NT2/D1 (cell line): ENCODE measurements at regions not wholly inside any gene's neighbourhood (a gene's known extent, or its start where the extent isn't known, plus 50 kb on each side); places are given as distances from the start of the nearest gene placed in this dataset.
A peak's percentile ranks its signal among the peaks of the same experiment; 100 is the strongest.

Experiments used
- DNase-seq: peaks from one replicate; pipeline ENCODE4 v3.0.0-alpha.2; 2011; ENCODE audit warnings: low read depth, low spot score
- H3K27me3 ChIP-seq: 2 replicates; pipeline ENCODE4 v1.6.0; 2011; ENCODE audit warnings: mild to moderate bottlenecking; ENCODE audit not compliant: insufficient read length, insufficient read depth
- H3K36me3 ChIP-seq: 2 replicates; pipeline ENCODE4 v1.6.1; 2011; ENCODE audit warnings: mild to moderate bottlenecking, low read length, mixed read lengths; ENCODE audit not compliant: insufficient read depth, insufficient read length
- H3K4me1 ChIP-seq: 2 replicates; pipeline ENCODE4 v1.5.1; 2011; ENCODE audit not compliant: insufficient read depth, insufficient read length
- H3K4me3 ChIP-seq: 2 replicates; pipeline ENCODE4 v1.5.1; 2011; ENCODE audit warnings: low read depth; ENCODE audit not compliant: insufficient read length
- H3K9ac ChIP-seq: 2 replicates; pipeline ENCODE4 v1.6.0; 2011; ENCODE audit warnings: low read depth; ENCODE audit not compliant: insufficient read length
- H3K9me3 ChIP-seq: 2 replicates; pipeline ENCODE4 v1.5.1; 2011; ENCODE audit warnings: mild to moderate bottlenecking, low read length; ENCODE audit not compliant: insufficient read depth
- SUZ12 ChIP-seq: IDR thresholded peaks from 2 replicates; pipeline ENCODE4 v1.6.1; 2011; ENCODE audit not compliant: insufficient read length, insufficient read depth; ENCODE audit errors: extremely low read depth
- YY1 ChIP-seq: IDR thresholded peaks from 2 replicates; pipeline ENCODE4 v1.6.1; 2011; ENCODE audit not compliant: insufficient read length, insufficient read depth
- ZNF274 ChIP-seq: IDR thresholded peaks from 2 replicates; pipeline ENCODE4 v1.6.1; 2011; ENCODE audit warnings: mild to moderate bottlenecking, low read depth, low read length

DNA sequence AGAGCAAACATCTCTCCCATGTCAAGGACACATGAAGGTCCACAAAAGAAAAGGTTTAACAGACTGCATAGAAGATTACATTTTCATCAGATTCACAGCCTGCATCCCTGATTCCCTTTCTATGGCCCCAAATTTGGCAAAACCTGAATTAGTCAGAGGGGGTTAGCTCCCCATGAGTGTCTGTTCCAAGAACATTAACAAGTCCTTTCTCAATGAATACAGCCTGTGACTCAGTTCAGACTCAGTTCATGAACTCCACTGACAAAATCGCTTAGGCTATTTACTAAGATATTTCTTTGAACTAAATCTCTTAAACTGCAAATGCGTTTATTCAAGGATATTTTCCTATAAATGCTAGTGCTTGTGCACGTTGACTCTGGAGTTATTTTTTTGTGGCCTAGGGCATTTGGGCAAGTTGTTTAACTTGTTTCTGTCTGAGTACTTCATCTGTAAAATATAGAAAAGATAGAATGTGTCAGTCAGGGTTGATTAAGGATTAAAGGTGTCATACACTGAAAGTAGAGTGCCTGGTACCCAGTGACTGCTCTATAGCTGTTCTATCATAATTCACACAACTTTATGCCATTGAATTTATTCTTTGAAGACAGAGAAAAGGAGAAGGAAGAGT is 422.6 kb downstream of the HTR1B start:
- Histone ChIP-seq H3K4me3 (no peak overlapping the region), H3K27me3 (no peaks in the 10 kb centered on the region), H3K9me3 (no peaks in the 10 kb centered on the region; the same call in 1 of the 2 replicates), H3K36me3 (no peaks in the 10 kb centered on the region), H3K9ac (no peak overlapping the region), H3K4me1 (no peaks in the 10 kb centered on the region)
- TF ChIP-seq YY1: no peak
- no peak for TF ChIP-seq ZNF274
- no peak for TF ChIP-seq SUZ12
- no peak for DNase-seq

DNA sequence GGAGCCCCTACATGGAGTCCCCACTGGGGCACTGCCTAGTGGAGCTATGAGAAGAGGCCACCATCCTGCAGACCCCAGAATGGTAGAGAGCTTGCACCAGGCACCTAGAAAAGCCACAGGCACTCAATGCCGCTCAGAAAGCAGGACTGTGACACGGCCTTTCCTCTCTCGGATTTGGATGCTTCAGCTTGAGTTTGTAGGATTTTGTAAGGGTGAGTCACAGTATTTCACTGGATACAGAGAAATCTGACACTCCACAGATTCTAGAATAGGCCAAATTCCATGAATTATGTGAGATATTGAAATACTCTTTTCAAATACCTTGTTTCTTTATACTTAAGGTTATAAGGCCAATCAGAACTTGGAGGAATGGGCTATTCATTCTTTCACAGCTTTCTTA is 424.5 kb downstream of the HTR1B start:
- no peaks in the 10 kb centered on the region; the same call in 1 of the 2 replicates for H3K9me3 ChIP-seq
- no peak overlapping the region for H3K4me3 ChIP-seq
- H3K4me1 ChIP-seq: no peaks in the 10 kb centered on the region
- no peaks in the 10 kb centered on the region for H3K36me3 ChIP-seq
- H3K9ac ChIP-seq: no peak overlapping the region
- TF ChIP-seq ZNF274 (no peak), SUZ12 (no peak), YY1 (no peak)
- DNase-seq: no peak
- H3K27me3 ChIP-seq: no peaks in the 10 kb centered on the region

DNA sequence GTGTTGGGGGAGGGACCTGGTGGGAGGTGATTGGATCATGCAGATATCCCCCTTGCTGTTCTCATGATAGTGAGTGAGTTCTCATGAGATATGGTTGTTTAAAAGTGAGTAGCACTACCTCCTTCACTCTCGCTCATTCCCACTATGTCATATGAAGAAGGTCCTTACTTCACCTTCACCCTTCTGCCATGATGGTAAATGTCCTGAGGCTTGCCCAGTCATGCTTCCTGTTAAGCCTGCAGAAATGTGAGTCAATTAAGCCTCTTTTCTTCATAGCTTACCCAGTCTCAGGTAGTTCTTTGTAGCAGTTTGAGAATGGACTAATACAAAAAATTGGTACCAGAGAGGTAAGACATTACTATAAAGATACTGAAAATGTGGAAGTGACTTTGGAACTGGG is 425.9 kb downstream of the HTR1B start:
- no peak for DNase-seq
- TF ChIP-seq ZNF274 (no peak), SUZ12 (no peak), YY1 (no peak)
- Histone ChIP-seq H3K36me3 (no peaks in the 10 kb centered on the region), H3K9ac (no peak overlapping the region), H3K4me1 (no peaks in the 10 kb centered on the region), H3K4me3 (no peak overlapping the region), H3K9me3 (no peaks in the 10 kb centered on the region; the same call in 1 of the 2 replicates), H3K27me3 (no peaks in the 10 kb centered on the region)

DNA sequence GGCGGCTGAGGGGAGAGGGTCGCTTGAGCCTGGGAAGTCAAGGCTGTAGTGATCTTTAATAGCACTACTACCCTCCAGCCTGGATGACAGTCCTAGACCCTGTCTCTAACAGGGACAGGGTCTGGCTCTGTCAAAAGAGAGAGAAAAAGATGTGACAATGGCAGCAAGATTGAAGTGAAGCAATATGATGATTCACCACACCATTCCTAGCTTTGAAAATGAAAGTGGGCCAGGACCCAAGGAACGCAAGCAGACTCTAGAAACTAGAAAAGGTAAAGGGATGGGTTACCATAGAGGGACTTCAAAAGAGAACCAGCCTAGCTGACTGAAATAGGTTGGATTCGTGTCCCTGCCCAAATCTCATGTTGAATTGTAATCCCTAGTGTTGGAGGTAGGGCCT is 426.9 kb downstream of the HTR1B start:
- no peaks in the 10 kb centered on the region; the same call in 1 of the 2 replicates for H3K9me3 ChIP-seq
- no peak overlapping the region for H3K9ac ChIP-seq
- DNase-seq: no peak
- no peak overlapping the region for H3K4me3 ChIP-seq
- TF ChIP-seq ZNF274 (no peak), SUZ12 (no peak), YY1 (no peak)
- H3K27me3 ChIP-seq: no peaks in the 10 kb centered on the region
- no peaks in the 10 kb centered on the region for H3K4me1 ChIP-seq
- H3K36me3 ChIP-seq: no peaks in the 10 kb centered on the region

DNA sequence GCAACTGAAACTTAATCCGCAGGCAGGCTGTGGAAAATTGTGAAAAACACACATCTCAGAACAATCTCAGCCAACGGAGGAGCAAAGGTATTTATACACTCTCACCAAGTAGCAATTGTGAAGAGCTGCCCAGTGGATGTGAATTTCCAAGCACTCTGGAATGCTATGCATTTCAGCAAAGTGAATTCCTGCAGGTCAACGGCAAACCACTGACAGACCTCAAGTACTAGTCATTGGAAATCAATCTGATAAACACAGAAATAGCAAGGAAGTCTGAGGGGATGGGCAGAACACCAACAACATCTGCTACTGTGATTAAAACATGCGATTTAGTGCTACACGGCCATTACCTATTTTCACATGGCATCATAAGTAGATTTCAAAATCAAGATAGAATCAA is 429.1 kb downstream of the HTR1B start:
- DNase-seq: peak; percentile 46
- Histone ChIP-seq H3K36me3 (no peaks in the 10 kb centered on the region), H3K4me3 (no peak overlapping the region), H3K27me3 (no peaks in the 10 kb centered on the region), H3K9ac (no peak overlapping the region), H3K4me1 (no peaks in the 10 kb centered on the region), H3K9me3 (no peaks in the 10 kb centered on the region; the same call in 1 of the 2 replicates)
- TF ChIP-seq SUZ12: no peak
- TF ChIP-seq YY1: no peak
- no peak for TF ChIP-seq ZNF274

DNA sequence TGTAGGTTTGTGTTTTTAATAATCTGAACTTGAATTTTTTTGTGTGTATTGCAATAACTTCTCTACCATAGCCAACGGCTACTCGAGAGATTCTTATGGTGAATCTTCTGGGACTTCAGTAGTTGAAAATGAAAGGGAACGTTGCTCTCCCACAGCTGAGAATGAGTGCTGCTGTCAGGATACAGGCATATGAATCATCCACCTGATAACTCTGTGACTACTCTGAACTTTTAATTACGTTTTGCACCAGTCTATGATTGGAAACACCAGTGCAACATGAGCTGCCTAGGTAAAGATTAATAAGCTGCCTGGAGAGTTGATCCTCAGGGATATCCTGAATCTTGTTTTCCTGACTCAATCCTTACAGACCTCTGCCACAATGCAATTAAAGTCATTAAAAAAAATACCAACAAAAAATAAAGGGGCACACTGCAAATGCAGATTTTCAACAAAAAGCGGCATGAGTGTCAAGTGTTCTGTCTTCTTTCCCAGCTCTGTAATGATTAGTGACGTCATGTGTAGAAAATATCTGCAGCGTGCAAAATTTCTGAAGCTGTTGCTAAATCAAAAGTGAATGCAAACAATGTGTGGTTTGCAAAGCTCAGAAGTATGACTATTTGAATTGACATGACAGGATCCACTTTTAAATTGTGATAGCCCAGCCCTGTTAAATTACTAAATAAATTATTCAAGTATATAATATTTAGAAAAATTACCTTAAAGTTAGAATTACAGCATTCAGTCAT is 432.2 kb downstream of the HTR1B start:
- DNase-seq: no peak
- Histone ChIP-seq H3K4me1 (no peaks in the 10 kb centered on the region), H3K4me3 (no peak overlapping the region), H3K9me3 (no peaks in the 10 kb centered on the region; the same call in 1 of the 2 replicates), H3K36me3 (no peaks in the 10 kb centered on the region), H3K27me3 (no peaks in the 10 kb centered on the region), H3K9ac (no peak overlapping the region)
- TF ChIP-seq YY1: no peak
- TF ChIP-seq SUZ12: no peak
- TF ChIP-seq ZNF274: no peak

DNA sequence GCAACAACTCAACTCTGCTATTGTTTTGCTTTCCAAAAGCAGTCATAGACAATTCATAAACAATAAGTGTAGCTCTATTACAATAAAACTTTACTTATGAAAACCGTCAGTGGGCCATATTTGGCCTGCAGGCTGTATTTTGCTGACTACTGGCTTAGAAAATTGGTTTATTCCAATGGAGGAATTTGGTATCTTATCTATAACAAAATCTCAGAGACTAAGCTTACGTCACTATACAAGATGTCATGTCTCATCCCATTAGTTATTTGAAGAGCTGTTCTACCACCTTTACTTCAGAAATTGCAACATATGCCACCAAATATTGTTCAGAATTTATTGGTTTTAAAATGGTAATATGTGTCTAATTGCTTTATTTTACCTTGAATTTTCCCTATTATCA is 436.9 kb downstream of the HTR1B start:
- Histone ChIP-seq H3K4me1 (no peaks in the 10 kb centered on the region), H3K9ac (no peak overlapping the region), H3K9me3 (no peaks in the 10 kb centered on the region), H3K36me3 (no peaks in the 10 kb centered on the region), H3K27me3 (no peaks in the 10 kb centered on the region), H3K4me3 (no peak overlapping the region)
- no peak for DNase-seq
- TF ChIP-seq SUZ12 (no peak), YY1 (no peak), ZNF274 (no peak)

DNA sequence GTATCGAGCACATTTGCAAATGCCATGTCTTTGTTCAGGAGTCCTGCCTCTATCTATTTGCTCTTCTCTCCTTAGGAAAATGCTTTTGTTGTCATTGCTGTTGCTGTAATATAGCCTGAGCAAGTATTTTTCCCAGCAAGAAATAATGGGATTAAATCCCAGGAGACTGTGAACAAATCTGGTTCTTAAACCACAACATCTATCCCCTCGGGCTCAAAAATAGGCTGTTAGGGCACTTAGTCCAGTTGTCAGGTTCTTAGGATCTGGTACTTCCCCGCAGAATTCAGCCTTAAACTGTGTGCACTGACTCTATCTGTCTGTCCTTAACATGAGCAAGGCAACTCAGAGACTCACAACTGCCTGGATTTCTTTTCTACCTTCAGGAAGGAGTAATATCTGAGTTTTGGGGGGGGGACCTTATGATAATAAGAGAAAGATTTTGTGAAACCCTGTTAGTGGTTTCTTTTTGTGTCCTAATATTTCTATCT is 437.5 kb downstream of the HTR1B start:
- H3K36me3 ChIP-seq: no peaks in the 10 kb centered on the region
- H3K9me3 ChIP-seq: no peaks in the 10 kb centered on the region
- TF ChIP-seq ZNF274 (no peak), SUZ12 (no peak), YY1 (no peak)
- no peak overlapping the region for H3K9ac ChIP-seq
- no peaks in the 10 kb centered on the region for H3K4me1 ChIP-seq
- H3K4me3 ChIP-seq: no peak overlapping the region
- no peak for DNase-seq
- H3K27me3 ChIP-seq: no peaks in the 10 kb centered on the region
